ENCODE measurements at regions not wholly inside any gene's neighbourhood (a gene's known extent, or its start where the extent isn't known, plus 50 kb on each side); places are given as distances from the start of the nearest gene placed in this dataset.

- DNase-seq = no peak
- Histone ChIP-seq H3K27ac (ENCODE audit: low read depth in 1 of 3, low read length in 2 of 3) (no peak overlapping the region), H3K4me3 (ENCODE audit: low read depth in 1 of 3, low read length in 3 of 3) (no peak overlapping the region), H3K27me3 (ENCODE audit: control insufficient read depth in 3 of 3, insufficient read depth in 3 of 3, low read length in 3 of 3) (no peaks in the 10 kb centered on the region), H3K4me1 (ENCODE audit: control insufficient read depth in 3 of 3, insufficient read depth in 2 of 3, low read depth in 1 of 3, low read length in 2 of 3) (no peaks in the 10 kb centered on the region), H3K36me3 (ENCODE audit: control insufficient read depth in 3 of 3, insufficient read depth in 2 of 3, low read depth in 1 of 3, low read length in 3 of 3) (no peaks in the 10 kb centered on the region), H3K9me3 (ENCODE audit: control insufficient read depth in 2 of 2, insufficient read depth in 1 of 2, low read depth in 1 of 2, low read length in 1 of 2) (no peaks in the 10 kb centered on the region)
- no peak for FAIRE-seq
Observed at GRCh38 chr9:71245651-71246050, 124.2 kb upstream of the TRPM3 start.

GRCh38 chr9:71243951-71244350 lies 122.5 kb upstream of the TRPM3 start:
- H3K27me3 ChIP-seq (ENCODE audit: control insufficient read depth in 3 of 3, insufficient read depth in 3 of 3, low read length in 3 of 3) = no peaks in the 10 kb centered on the region
- H3K27ac ChIP-seq (ENCODE audit: low read depth in 1 of 3, low read length in 2 of 3) = no peak overlapping the region
- no peak overlapping the region for H3K4me3 ChIP-seq (ENCODE audit: low read depth in 1 of 3, low read length in 3 of 3)
- H3K36me3 ChIP-seq (ENCODE audit: control insufficient read depth in 3 of 3, insufficient read depth in 2 of 3, low read depth in 1 of 3, low read length in 3 of 3) = no peaks in the 10 kb centered on the region
- no peak for DNase-seq
- no peak for FAIRE-seq
- no peaks in the 10 kb centered on the region for H3K4me1 ChIP-seq (ENCODE audit: control insufficient read depth in 3 of 3, insufficient read depth in 2 of 3, low read depth in 1 of 3, low read length in 2 of 3)
- no peaks in the 10 kb centered on the region for H3K9me3 ChIP-seq (ENCODE audit: control insufficient read depth in 2 of 2, insufficient read depth in 1 of 2, low read depth in 1 of 2, low read length in 1 of 2)
- 73 to 81% (median 76%) methylated on average over 5 of the region's 5 CpGs for WGBS, 3 donors

- no peak overlapping the region for H3K27ac ChIP-seq (ENCODE audit: low read depth in 1 of 3, low read length in 2 of 3)
- DNase-seq (no peak), FAIRE-seq (no peak)
- 93 to 95% (median 93%) methylated on average over 6 of the region's 6 CpGs for WGBS, 3 donors
- H3K36me3 ChIP-seq (ENCODE audit: control insufficient read depth in 3 of 3, insufficient read depth in 2 of 3, low read depth in 1 of 3, low read length in 3 of 3) = no peaks in the 10 kb centered on the region
- no peaks in the 10 kb centered on the region for H3K4me1 ChIP-seq (ENCODE audit: control insufficient read depth in 3 of 3, insufficient read depth in 2 of 3, low read depth in 1 of 3, low read length in 2 of 3)
- H3K4me3 ChIP-seq (ENCODE audit: low read depth in 1 of 3, low read length in 3 of 3) = no peak overlapping the region
- no peaks in the 10 kb centered on the region for H3K27me3 ChIP-seq (ENCODE audit: control insufficient read depth in 3 of 3, insufficient read depth in 3 of 3, low read length in 3 of 3)
- no peaks in the 10 kb centered on the region for H3K9me3 ChIP-seq (ENCODE audit: control insufficient read depth in 2 of 2, insufficient read depth in 1 of 2, low read depth in 1 of 2, low read length in 1 of 2)
Observed at GRCh38 chr9:71242081-71242480, 120.7 kb upstream of the TRPM3 start.

GRCh38 chr9:71237051-71237450 lies 115.6 kb upstream of the TRPM3 start:
- H3K27ac ChIP-seq (ENCODE audit: low read depth in 1 of 3, low read length in 2 of 3) = no peak overlapping the region
- no peak for DNase-seq
- no peak for FAIRE-seq

GRCh38 chr9:71233646-71234045 lies 112.2 kb upstream of the TRPM3 start:
- no peak for FAIRE-seq
- Histone ChIP-seq H3K36me3 (ENCODE audit: control insufficient read depth in 3 of 3, insufficient read depth in 2 of 3, low read depth in 1 of 3, low read length in 3 of 3) (no peaks in the 10 kb centered on the region), H3K4me3 (ENCODE audit: low read depth in 1 of 3, low read length in 3 of 3) (no peak overlapping the region), H3K9me3 (ENCODE audit: control insufficient read depth in 2 of 2, insufficient read depth in 1 of 2, low read depth in 1 of 2, low read length in 1 of 2) (no peaks in the 10 kb centered on the region), H3K27ac (ENCODE audit: low read depth in 1 of 3, low read length in 2 of 3) (no peak overlapping the region), H3K27me3 (ENCODE audit: control insufficient read depth in 3 of 3, insufficient read depth in 3 of 3, low read length in 3 of 3) (no peaks in the 10 kb centered on the region), H3K4me1 (ENCODE audit: control insufficient read depth in 3 of 3, insufficient read depth in 2 of 3, low read depth in 1 of 3, low read length in 2 of 3) (no peaks in the 10 kb centered on the region)
- 70 to 82% (median 80%) methylated on average over 1 of the region's 1 CpG for WGBS, 3 donors
- DNase-seq = no peak

More at GRCh38 chr9:71237051-71237450, 115.6 kb upstream of the TRPM3 start:
- H3K4me3 ChIP-seq (ENCODE audit: low read depth in 1 of 3, low read length in 3 of 3) = no peak overlapping the region
- no peaks in the 10 kb centered on the region for H3K4me1 ChIP-seq (ENCODE audit: control insufficient read depth in 3 of 3, insufficient read depth in 2 of 3, low read depth in 1 of 3, low read length in 2 of 3)
- H3K9me3 ChIP-seq (ENCODE audit: control insufficient read depth in 2 of 2, insufficient read depth in 1 of 2, low read depth in 1 of 2, low read length in 1 of 2) = no peaks in the 10 kb centered on the region
- H3K36me3 ChIP-seq (ENCODE audit: control insufficient read depth in 3 of 3, insufficient read depth in 2 of 3, low read depth in 1 of 3, low read length in 3 of 3) = no peaks in the 10 kb centered on the region
- no peaks in the 10 kb centered on the region for H3K27me3 ChIP-seq (ENCODE audit: control insufficient read depth in 3 of 3, insufficient read depth in 3 of 3, low read length in 3 of 3)

- Histone ChIP-seq H3K36me3 (ENCODE audit: control insufficient read depth in 3 of 3, insufficient read depth in 2 of 3, low read depth in 1 of 3, low read length in 3 of 3) (no peaks in the 10 kb centered on the region), H3K9me3 (ENCODE audit: control insufficient read depth in 2 of 2, insufficient read depth in 1 of 2, low read depth in 1 of 2, low read length in 1 of 2) (no peaks in the 10 kb centered on the region), H3K27ac (ENCODE audit: low read depth in 1 of 3, low read length in 2 of 3) (no peak overlapping the region), H3K27me3 (ENCODE audit: control insufficient read depth in 3 of 3, insufficient read depth in 3 of 3, low read length in 3 of 3) (peaks cover 0 to 2% (median 0%) of the 10 kb centered on the region in 3 donors), H3K4me1 (ENCODE audit: control insufficient read depth in 3 of 3, insufficient read depth in 2 of 3, low read depth in 1 of 3, low read length in 2 of 3) (no peaks in the 10 kb centered on the region), H3K4me3 (ENCODE audit: low read depth in 1 of 3, low read length in 3 of 3) (no peak overlapping the region)
- WGBS, 3 donors = 88 to 100% (median 100%) methylated on average over 1 of the region's 1 CpG
- no peak for FAIRE-seq
- peak in 1 of 2 donors; percentile 26 for DNase-seq
Observed at GRCh38 chr9:71223953-71224538, 102.6 kb upstream of the TRPM3 start.

DNA sequence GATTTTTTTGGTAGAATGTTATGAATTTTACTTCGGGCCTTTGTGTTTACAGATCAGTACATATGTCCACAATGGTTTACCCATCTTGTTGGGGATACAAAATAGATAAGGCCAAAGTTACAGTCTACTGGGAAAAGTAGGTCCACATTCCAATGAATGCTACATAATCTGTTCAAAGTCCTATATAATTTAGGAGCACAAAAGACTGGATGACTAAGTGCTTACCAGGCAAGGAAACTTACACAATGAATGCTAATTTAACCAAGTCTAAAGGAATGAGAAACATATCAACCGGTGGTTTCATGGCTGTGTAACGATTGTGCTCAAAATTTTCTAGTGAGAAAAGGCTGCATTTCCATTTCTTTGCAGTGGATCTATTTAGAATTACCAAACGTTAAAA lies 97.4 kb upstream of the TRPM3 start:
- Histone ChIP-seq H3K27ac (ENCODE audit: low read depth in 1 of 3, low read length in 2 of 3) (no peak overlapping the region), H3K36me3 (ENCODE audit: control insufficient read depth in 3 of 3, insufficient read depth in 2 of 3, low read depth in 1 of 3, low read length in 3 of 3) (no peaks in the 10 kb centered on the region), H3K4me1 (ENCODE audit: control insufficient read depth in 3 of 3, insufficient read depth in 2 of 3, low read depth in 1 of 3, low read length in 2 of 3) (no peaks in the 10 kb centered on the region), H3K27me3 (ENCODE audit: control insufficient read depth in 3 of 3, insufficient read depth in 3 of 3, low read length in 3 of 3) (peaks cover 0 to 2% (median 0%) of the 10 kb centered on the region in 3 donors), H3K9me3 (ENCODE audit: control insufficient read depth in 2 of 2, insufficient read depth in 1 of 2, low read depth in 1 of 2, low read length in 1 of 2) (peaks cover 0 to 4% of the 10 kb centered on the region in 2 donors), H3K4me3 (ENCODE audit: low read depth in 1 of 3, low read length in 3 of 3) (no peak overlapping the region)
- DNase-seq (peak in 1 of 2 donors; percentile 3), FAIRE-seq (no peak)
- 56 to 63% (median 59%) methylated on average over 4 of the region's 4 CpGs for WGBS, 3 donors

DNA sequence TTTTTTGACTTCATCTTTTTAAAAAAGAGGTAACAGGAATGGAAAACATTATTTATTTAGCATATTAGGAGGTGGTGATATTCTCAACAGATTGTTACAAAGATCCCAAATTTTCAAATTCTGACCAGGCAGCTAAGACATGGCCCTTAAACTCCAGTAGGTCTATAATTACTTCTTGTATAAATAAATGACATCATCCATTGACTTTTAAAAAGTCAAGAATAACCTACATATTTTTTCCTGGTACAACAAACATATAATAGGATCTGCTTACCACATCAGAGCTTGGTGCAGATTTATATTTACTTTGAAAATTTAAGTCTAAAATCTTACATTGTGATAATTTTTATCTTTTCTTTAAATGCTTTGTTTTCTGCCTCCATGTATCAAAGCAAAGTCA lies 92.2 kb upstream of the TRPM3 start:
- H3K36me3 ChIP-seq (ENCODE audit: control insufficient read depth in 3 of 3, insufficient read depth in 2 of 3, low read depth in 1 of 3, low read length in 3 of 3) = no peaks in the 10 kb centered on the region
- H3K27ac ChIP-seq (ENCODE audit: low read depth in 1 of 3, low read length in 2 of 3) = no peak overlapping the region
- no peak for FAIRE-seq
- no peak for DNase-seq
- H3K4me3 ChIP-seq (ENCODE audit: low read depth in 1 of 3, low read length in 3 of 3) = no peak overlapping the region
- peaks cover 0 to 4% of the 10 kb centered on the region in 2 donors for H3K9me3 ChIP-seq (ENCODE audit: control insufficient read depth in 2 of 2, insufficient read depth in 1 of 2, low read depth in 1 of 2, low read length in 1 of 2)
- no peaks in the 10 kb centered on the region for H3K4me1 ChIP-seq (ENCODE audit: control insufficient read depth in 3 of 3, insufficient read depth in 2 of 3, low read depth in 1 of 3, low read length in 2 of 3)
- no peaks in the 10 kb centered on the region for H3K27me3 ChIP-seq (ENCODE audit: control insufficient read depth in 3 of 3, insufficient read depth in 3 of 3, low read length in 3 of 3)

GRCh38 chr9:71210326-71210725 lies 88.9 kb upstream of the TRPM3 start:
- H3K27ac ChIP-seq (ENCODE audit: low read depth in 1 of 3, low read length in 2 of 3) = no peak overlapping the region
- no peak overlapping the region for H3K4me3 ChIP-seq (ENCODE audit: low read depth in 1 of 3, low read length in 3 of 3)
- FAIRE-seq (no peak), DNase-seq (no peak)
- no peaks in the 10 kb centered on the region for H3K36me3 ChIP-seq (ENCODE audit: control insufficient read depth in 3 of 3, insufficient read depth in 2 of 3, low read depth in 1 of 3, low read length in 3 of 3)
- H3K9me3 ChIP-seq (ENCODE audit: control insufficient read depth in 2 of 2, insufficient read depth in 1 of 2, low read depth in 1 of 2, low read length in 1 of 2) = peaks cover 0 to 4% of the 10 kb centered on the region in 2 donors
- H3K27me3 ChIP-seq (ENCODE audit: control insufficient read depth in 3 of 3, insufficient read depth in 3 of 3, low read length in 3 of 3) = no peaks in the 10 kb centered on the region
- WGBS, 3 donors = 19 to 55% (median 23%) methylated on average over 2 of the region's 2 CpGs
- no peaks in the 10 kb centered on the region for H3K4me1 ChIP-seq (ENCODE audit: control insufficient read depth in 3 of 3, insufficient read depth in 2 of 3, low read depth in 1 of 3, low read length in 2 of 3)
